Psoas muscle (tissue), 7 donors: ENCODE measurements at regions not wholly inside any gene's neighbourhood (a gene's known extent, or its start where the extent isn't known, plus 50 kb on each side); places are given as distances from the start of the nearest gene placed in this dataset.

ENCODE experiments used
- ATAC-seq, 4 donors: fragments of 200-7000 bp; cut with Tn5 transposase; one replicate each; pipeline ENCODE4 v1.9.1; 2020; ENCODE audit warnings: moderate library complexity in 3 of 4, mild to moderate bottlenecking in 2 of 4
- DNase-seq, 2 donors: peaks; one replicate each; pipeline ENCODE4 v3.0.0-alpha.2; 2020
- H3K27ac ChIP-seq: fragments of 200-600 bp; one replicate; pipeline ENCODE4 v1.8.0; 2022
- H3K27me3 ChIP-seq, 3 donors: fragments of 200-600 bp in 1 of 3; one replicate each; pipeline versions ENCODE4 v1.6.1 to v1.8.0; 2013 to 2022; ENCODE audit warnings: low read length in 2 of 3, mild to moderate bottlenecking in 2 of 3, moderate library complexity in 1 of 3; ENCODE audit not compliant: insufficient read depth in 3 of 3
- H3K36me3 ChIP-seq, 2 donors: fragments of 200-600 bp in 1 of 2; one replicate each; pipeline versions ENCODE4 v1.6.1 to v1.8.0; 2013 to 2022; ENCODE audit warnings: low read depth in 1 of 2, mild to moderate bottlenecking in 1 of 2, moderate library complexity in 1 of 2; ENCODE audit not compliant: insufficient read depth in 1 of 2
- H3K4me1 ChIP-seq: fragments of 200-600 bp; one replicate; pipeline ENCODE4 v1.8.0; 2022
- H3K4me3 ChIP-seq: fragments of 200-600 bp; one replicate; pipeline ENCODE4 v1.8.0; 2022; ENCODE audit warnings: mild to moderate bottlenecking
- H3K9me3 ChIP-seq: fragments of 200-600 bp; one replicate; pipeline ENCODE4 v1.8.0; 2022
- WGBS, 3 donors: extraction: QIAGEN DNeasy Blood & Tissue Kit; methylation state at CpG; one replicate each; pipeline versions ENCODE4 v1.1.6 to v1.1.7; 2013; 5-methylcytosine and 5-hydroxymethylcytosine counted together
- intact Hi-C, 2 donors: fragments of 100-400 bp; cut with DNase I; formaldehyde crosslinking; loops; one replicate each; pipeline versions ENCODE4 v1.11.0 to v1.14.2; 2022
- TF ChIP-seq, protein P1 (sequence below): fragments of 200-600 bp; IDR thresholded peaks from one replicate; pipeline ENCODE4 v1.8.0; 2022; ENCODE audit warnings: antibody characterized with exemption
- donor health status: healthy with polysubstance abuse.
- donor health status: DM: no; HTN: no; CAD: no; lungs with moderate emphysema.
- donor health status: Bipolar disorder and iron deficiency.
- donor health status: healthy.
- donor health status: DM: yes; HTN: yes; CAD: no.
- donor health status: DM: no; HTN: no; CAD: no.
- donor health status: DM: yes; HTN: yes; CAD: no.

DNA sequence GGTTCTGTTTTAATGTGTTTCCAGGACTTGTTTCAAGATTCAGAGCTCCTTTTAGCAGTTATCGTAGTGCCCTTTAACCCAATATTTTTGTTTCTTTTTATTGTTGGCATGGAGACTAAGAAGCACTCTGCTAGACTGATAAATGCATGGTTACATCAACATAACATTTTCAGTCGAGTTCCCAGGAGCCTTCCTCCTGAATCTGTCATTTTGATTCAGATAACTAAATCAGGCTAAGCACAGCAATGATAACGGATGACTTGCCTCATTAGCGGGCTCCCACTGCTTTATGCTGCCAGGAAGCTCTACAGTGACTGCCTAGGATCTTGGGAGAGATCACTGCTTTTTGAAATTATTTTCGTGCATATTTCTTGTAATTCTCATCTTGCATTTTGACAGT lies 772.8 kb upstream of the GJE1 start:
- H3K27me3 ChIP-seq = no peaks in the 10 kb centered on the region
- 60 to 70% (median 60%) methylated on average over 5 of the region's 5 CpGs for WGBS, 3 donors
- no peaks in the 10 kb centered on the region for H3K36me3 ChIP-seq
- H3K27ac ChIP-seq = no peak overlapping the region
- intact Hi-C loops = no loop called here
- ATAC-seq (no peak), DNase-seq (no peak)
- no peaks in the 10 kb centered on the region for H3K4me1 ChIP-seq
- H3K4me3 ChIP-seq = no peak overlapping the region
- TF ChIP-seq, protein P1, sequence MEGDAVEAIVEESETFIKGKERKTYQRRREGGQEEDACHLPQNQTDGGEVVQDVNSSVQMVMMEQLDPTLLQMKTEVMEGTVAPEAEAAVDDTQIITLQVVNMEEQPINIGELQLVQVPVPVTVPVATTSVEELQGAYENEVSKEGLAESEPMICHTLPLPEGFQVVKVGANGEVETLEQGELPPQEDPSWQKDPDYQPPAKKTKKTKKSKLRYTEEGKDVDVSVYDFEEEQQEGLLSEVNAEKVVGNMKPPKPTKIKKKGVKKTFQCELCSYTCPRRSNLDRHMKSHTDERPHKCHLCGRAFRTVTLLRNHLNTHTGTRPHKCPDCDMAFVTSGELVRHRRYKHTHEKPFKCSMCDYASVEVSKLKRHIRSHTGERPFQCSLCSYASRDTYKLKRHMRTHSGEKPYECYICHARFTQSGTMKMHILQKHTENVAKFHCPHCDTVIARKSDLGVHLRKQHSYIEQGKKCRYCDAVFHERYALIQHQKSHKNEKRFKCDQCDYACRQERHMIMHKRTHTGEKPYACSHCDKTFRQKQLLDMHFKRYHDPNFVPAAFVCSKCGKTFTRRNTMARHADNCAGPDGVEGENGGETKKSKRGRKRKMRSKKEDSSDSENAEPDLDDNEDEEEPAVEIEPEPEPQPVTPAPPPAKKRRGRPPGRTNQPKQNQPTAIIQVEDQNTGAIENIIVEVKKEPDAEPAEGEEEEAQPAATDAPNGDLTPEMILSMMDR = no peak
- H3K9me3 ChIP-seq = no peaks in the 10 kb centered on the region

DNA sequence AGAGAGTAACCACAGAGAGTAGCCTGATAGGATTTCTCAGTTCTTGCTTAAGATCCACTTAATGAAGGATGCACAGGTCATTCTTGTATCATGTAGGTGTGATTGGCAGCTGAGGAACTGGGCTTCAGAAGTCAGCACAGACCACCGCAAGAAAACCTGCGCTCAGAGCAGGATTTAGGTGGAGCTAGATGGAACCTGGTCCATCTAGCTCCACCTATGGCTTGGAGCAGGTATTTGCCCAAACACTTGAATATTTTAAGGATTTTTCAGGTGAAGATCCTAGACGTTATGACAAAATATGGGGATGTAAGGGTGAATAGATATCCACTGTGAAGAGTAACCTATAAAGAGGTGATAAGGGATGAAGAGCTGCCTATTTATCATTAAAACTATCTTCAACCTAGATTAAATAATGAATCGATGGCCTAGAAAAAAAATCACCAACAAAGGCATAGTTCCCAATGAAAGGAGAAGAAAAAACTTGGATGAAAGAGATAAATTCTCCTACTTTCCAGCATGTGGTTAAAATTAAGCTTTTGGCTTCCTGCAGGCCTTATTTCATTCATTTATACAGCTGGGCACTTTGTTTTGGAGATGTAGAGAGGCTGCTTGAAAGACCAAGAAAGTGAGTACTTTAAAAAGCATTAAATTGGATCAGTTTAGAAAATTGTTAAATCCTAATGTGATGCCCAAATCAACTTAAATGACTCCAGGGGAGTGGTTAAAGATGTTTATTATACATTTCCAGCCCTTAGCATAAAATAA lies 778.4 kb upstream of the GJE1 start:
- 89 to 90% (median 90%) methylated on average over 4 of the region's 4 CpGs for WGBS, 3 donors
- TF ChIP-seq, protein P1 = no peak
- Histone ChIP-seq H3K27me3 (no peaks in the 10 kb centered on the region), H3K4me3 (no peak overlapping the region), H3K36me3 (no peaks in the 10 kb centered on the region), H3K9me3 (no peaks in the 10 kb centered on the region), H3K4me1 (no peaks in the 10 kb centered on the region), H3K27ac (no peak overlapping the region)
- DNase-seq = no peak
- no peak for ATAC-seq
- intact Hi-C loops = no loop called here

DNA sequence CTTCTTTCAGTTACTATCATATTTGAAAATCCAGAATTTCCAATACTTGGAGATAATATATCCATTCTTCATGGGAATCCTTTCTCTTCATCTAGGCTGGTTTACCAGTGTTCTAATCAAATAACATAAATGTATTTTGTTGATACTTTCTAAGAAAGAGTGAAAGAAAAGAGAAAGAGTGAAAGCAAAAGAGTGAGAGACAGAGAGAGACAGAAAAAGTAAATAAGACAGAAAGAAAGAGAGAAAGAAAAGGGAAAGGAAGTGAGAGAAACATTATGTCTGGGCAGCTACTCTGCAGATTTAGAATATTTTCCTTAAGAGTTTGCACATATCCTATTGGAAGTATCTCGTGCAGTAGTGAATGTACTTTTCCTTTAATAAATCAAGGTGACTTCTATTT lies 781.0 kb upstream of the GJE1 start:
- H3K27me3 ChIP-seq = no peaks in the 10 kb centered on the region
- DNase-seq (no peak), ATAC-seq (no peak)
- H3K4me3 ChIP-seq = no peak overlapping the region
- no peaks in the 10 kb centered on the region for H3K4me1 ChIP-seq
- TF ChIP-seq, protein P1 = no peak
- H3K9me3 ChIP-seq = no peaks in the 10 kb centered on the region
- 79 to 89% (median 86%) methylated on average over 1 of the region's 1 CpG for WGBS, 3 donors
- no peak overlapping the region for H3K27ac ChIP-seq
- intact Hi-C loops = no loop called here
- no peaks in the 10 kb centered on the region for H3K36me3 ChIP-seq

DNA sequence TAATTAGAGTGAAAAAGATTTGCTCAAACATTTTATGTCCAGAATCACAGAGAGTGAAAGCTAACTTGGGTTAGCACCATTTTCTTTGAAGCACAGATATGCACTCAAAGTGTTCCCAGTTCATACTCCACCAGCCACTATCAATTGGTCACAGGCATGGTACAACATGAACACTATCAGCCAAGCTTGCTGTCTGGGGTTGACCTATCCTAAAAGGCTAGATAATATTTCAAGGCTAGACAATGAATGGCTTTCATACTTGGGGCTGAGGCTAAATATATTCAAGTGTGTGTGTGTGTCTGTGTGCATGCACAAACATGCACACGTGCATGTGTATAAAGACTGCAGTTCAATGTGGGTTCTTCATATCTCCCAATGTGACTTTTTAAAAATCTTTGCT lies 783.0 kb upstream of the GJE1 start:
- ATAC-seq = no peak
- Histone ChIP-seq H3K4me3 (no peak overlapping the region), H3K36me3 (no peaks in the 10 kb centered on the region), H3K4me1 (no peaks in the 10 kb centered on the region), H3K27me3 (no peaks in the 10 kb centered on the region), H3K27ac (no peak overlapping the region), H3K9me3 (no peaks in the 10 kb centered on the region)
- DNase-seq = no peak
- intact Hi-C loops = no loop called here
- TF ChIP-seq, protein P1 = no peak
- WGBS, 3 donors = 49 to 79% (median 74%) methylated on average over 1 of the region's 1 CpG

DNA sequence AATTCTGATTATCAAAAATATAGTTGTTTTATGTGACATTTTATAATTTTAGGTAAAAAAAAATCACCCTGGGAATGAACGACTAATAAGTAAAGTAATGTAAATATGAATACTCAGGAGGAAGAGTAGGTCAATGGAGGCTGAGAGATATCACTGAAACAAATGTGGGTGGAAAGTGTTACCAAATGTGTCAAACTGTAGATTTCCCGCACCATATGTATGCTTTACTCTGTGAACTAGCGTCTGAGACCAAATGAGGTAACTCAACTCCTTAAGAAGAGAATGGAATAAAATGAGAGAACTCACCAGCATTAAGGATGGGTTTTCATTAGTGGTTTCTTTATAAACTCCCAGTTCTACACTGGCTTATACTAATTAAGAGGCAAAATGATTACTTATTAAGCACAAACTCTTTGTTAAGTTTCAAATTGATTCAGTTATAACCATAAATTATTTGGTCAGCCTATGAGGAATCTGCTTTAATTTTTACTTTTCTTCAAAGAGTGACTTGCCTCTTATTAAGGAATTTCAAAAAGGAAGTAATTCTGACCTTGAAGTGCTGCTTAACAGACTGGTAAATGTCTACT lies 784.7 kb upstream of the GJE1 start:
- Histone ChIP-seq H3K27me3 (no peaks in the 10 kb centered on the region), H3K36me3 (no peaks in the 10 kb centered on the region), H3K4me3 (no peak overlapping the region), H3K4me1 (no peaks in the 10 kb centered on the region), H3K9me3 (no peaks in the 10 kb centered on the region), H3K27ac (no peak overlapping the region)
- TF ChIP-seq, protein P1 = no peak
- no peak for ATAC-seq
- 90 to 96% (median 94%) methylated on average over 3 of the region's 3 CpGs for WGBS, 3 donors
- DNase-seq = no peak
- intact Hi-C loops = no loop called here
